ENCODE measurements at regions not wholly inside any gene's neighbourhood (a gene's known extent, or its start where the extent isn't known, plus 50 kb on each side); places are given as distances from the start of the nearest gene placed in this dataset.

DNA sequence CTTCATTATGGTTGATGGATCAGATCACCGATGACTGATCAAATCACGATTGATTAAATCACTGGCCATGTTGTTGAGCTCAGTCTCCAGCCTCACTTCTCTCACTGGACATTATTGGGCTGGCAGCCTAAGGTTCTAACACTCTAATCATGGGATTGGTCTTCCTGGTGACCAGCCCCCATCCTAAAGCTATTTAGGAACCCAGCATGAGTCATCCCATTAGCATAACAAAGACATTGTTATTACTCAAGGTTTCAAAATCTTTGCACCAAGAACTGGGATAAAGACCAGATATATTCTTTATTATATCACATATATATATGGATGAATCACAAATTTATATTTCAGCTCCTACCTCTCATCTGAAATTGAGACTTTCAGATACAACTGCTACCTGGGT is 272.1 kb upstream of the IL12B start:
- TF ChIP-seq EP300 (IDR thresholded peaks at IDR 0.05) (no peak), POLR2A (IDR thresholded peaks at IDR 0.05) (no peak)
- TF ChIP-seq, protein P1, sequence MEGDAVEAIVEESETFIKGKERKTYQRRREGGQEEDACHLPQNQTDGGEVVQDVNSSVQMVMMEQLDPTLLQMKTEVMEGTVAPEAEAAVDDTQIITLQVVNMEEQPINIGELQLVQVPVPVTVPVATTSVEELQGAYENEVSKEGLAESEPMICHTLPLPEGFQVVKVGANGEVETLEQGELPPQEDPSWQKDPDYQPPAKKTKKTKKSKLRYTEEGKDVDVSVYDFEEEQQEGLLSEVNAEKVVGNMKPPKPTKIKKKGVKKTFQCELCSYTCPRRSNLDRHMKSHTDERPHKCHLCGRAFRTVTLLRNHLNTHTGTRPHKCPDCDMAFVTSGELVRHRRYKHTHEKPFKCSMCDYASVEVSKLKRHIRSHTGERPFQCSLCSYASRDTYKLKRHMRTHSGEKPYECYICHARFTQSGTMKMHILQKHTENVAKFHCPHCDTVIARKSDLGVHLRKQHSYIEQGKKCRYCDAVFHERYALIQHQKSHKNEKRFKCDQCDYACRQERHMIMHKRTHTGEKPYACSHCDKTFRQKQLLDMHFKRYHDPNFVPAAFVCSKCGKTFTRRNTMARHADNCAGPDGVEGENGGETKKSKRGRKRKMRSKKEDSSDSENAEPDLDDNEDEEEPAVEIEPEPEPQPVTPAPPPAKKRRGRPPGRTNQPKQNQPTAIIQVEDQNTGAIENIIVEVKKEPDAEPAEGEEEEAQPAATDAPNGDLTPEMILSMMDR (IDR thresholded peaks at IDR 0.05), result no peak

All from gastroesophageal sphincter (tissue), 3 donors.